CD4-positive, alpha-beta T cell treated with Interleukin-17A for 4 hours (primary cell): ENCODE measurements at regions not wholly inside any gene's neighbourhood (a gene's known extent, or its start where the extent isn't known, plus 50 kb on each side); places are given as distances from the start of the nearest gene placed in this dataset.

Source experiments
- DNase-seq: peaks from one replicate; pipeline ENCODE4 v3.0.0-alpha.2; 2020; ENCODE audit warnings: mixed read lengths

- DNase-seq: no peak
Observed at GRCh38 chr10:44827431-44828006, 83.6 kb upstream of the TMEM72 start.

GRCh38 chr10:44828508-44829142, 82.5 kb upstream of the TMEM72 start:
- DNase-seq: no peak

- no peak for DNase-seq
Observed at GRCh38 chr10:44829426-44829825, 81.7 kb upstream of the TMEM72 start.

- DNase-seq: no peak
Observed at GRCh38 chr10:44830022-44830421, 81.1 kb upstream of the TMEM72 start.

GRCh38 chr10:44831581-44831980, 79.6 kb upstream of the TMEM72 start:
- no peak for DNase-seq

- no peak for DNase-seq
Observed at GRCh38 chr10:44832595-44833390, 78.3 kb upstream of the TMEM72 start.

GRCh38 chr10:44834131-44834530, 77.0 kb upstream of the TMEM72 start:
- no peak for DNase-seq

GRCh38 chr10:44835300-44835699, 75.8 kb upstream of the TMEM72 start:
- no peak for DNase-seq

- no peak for DNase-seq
Observed at GRCh38 chr10:44843484-44843883, 67.7 kb upstream of the TMEM72 start.

- no peak for DNase-seq
Observed at GRCh38 chr10:44845361-44846175, 65.6 kb upstream of the TMEM72 start.

- DNase-seq: no peak
Observed at GRCh38 chr10:44847110-44847509, 64.0 kb upstream of the TMEM72 start.

GRCh38 chr10:44848211-44848610, 62.9 kb upstream of the TMEM72 start:
- no peak for DNase-seq

GRCh38 chr10:44849936-44850335, 61.2 kb upstream of the TMEM72 start:
- no peak for DNase-seq

- DNase-seq: no peak
Observed at GRCh38 chr10:44850356-44850934, 60.7 kb upstream of the TMEM72 start.

- DNase-seq: no peak
Observed at GRCh38 chr10:44851413-44851812, 59.7 kb upstream of the TMEM72 start.

GRCh38 chr10:44851881-44852280, 59.3 kb upstream of the TMEM72 start:
- DNase-seq: no peak

- no peak for DNase-seq
Observed at GRCh38 chr10:44853148-44853734, 57.9 kb upstream of the TMEM72 start.

GRCh38 chr10:44853796-44854195, 57.3 kb upstream of the TMEM72 start:
- DNase-seq: no peak

GRCh38 chr10:44854693-44855350, 56.3 kb upstream of the TMEM72 start:
- no peak for DNase-seq

- DNase-seq: no peak
Observed at GRCh38 chr10:44856696-44857095, 54.4 kb upstream of the TMEM72 start.

- peak; percentile 62 for DNase-seq
Observed at GRCh38 chr10:44857363-44858016, 53.6 kb upstream of the TMEM72 start.

GRCh38 chr10:44858017-44858371, 53.1 kb upstream of the TMEM72 start:
- DNase-seq: no peak
